Gastrocnemius medialis (tissue), 4 donors: ENCODE measurements at regions not wholly inside any gene's neighbourhood (a gene's known extent, or its start where the extent isn't known, plus 50 kb on each side); places are given as distances from the start of the nearest gene placed in this dataset.

ENCODE experiments used
- POLR2A ChIP-seq, 2 donors: fragments of 450-650 bp; IDR thresholded peaks; one replicate each; pipeline ENCODE4 v1.6.1; 2017; ENCODE audit warnings: antibody characterized with exemption in 2 of 2, mild to moderate bottlenecking in 2 of 2, moderate library complexity in 2 of 2
- TF ChIP-seq, protein P1 (sequence below), 5 experiments: fragments of 450-650 bp in 3 of 5; fragments of 200-600 bp in 2 of 5; sonication (generic) in 2 of 5; IDR thresholded peaks in 4 of 5; conservative IDR thresholded peaks in 1 of 5; 1 replicate in 4 of 5; 2 replicates in 1 of 5; pipeline ENCODE4 v1.5.1; 2016 to 2019; ENCODE audit warnings: antibody characterized with exemption in 5 of 5, mild to moderate bottlenecking in 3 of 5, moderate library complexity in 3 of 5

DNA sequence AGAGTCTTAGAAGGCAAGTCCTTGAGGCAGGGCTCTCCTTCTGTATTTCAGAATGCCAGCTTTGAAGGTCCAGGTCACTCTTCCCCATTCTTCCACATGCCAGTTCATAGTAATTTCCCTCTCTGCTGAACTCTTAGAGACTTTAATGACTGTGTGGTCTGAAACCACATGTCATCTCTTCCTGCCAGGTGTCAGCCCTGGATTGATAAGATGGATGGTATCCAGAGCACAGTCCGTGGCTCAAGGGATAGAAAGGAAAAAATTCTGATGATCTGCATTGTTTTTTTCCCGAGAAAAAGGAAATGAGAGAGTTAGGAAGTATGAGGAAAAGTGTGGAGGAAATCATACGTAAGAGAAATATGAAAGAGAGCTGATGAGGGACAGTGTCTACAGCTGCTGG is 250.9 kb downstream of the TPBG start:
- TF ChIP-seq, protein P1, sequence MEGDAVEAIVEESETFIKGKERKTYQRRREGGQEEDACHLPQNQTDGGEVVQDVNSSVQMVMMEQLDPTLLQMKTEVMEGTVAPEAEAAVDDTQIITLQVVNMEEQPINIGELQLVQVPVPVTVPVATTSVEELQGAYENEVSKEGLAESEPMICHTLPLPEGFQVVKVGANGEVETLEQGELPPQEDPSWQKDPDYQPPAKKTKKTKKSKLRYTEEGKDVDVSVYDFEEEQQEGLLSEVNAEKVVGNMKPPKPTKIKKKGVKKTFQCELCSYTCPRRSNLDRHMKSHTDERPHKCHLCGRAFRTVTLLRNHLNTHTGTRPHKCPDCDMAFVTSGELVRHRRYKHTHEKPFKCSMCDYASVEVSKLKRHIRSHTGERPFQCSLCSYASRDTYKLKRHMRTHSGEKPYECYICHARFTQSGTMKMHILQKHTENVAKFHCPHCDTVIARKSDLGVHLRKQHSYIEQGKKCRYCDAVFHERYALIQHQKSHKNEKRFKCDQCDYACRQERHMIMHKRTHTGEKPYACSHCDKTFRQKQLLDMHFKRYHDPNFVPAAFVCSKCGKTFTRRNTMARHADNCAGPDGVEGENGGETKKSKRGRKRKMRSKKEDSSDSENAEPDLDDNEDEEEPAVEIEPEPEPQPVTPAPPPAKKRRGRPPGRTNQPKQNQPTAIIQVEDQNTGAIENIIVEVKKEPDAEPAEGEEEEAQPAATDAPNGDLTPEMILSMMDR (IDR thresholded peaks at IDR 0.05 in 4 of 5, conservative IDR thresholded peaks at IDR 0.05 in 1 of 5): no peak
- TF ChIP-seq POLR2A (IDR thresholded peaks at IDR 0.05): no peak
